NCI-H1930 (cell line): ENCODE measurements at regions not wholly inside any gene's neighbourhood (a gene's known extent, or its start where the extent isn't known, plus 50 kb on each side); places are given as distances from the start of the nearest gene placed in this dataset.
A peak's percentile ranks its signal among the peaks of the same experiment; 100 is the strongest.

ENCODE experiments used
- DNase-seq, 2 experiments: peaks; one replicate each; lab custom pipeline; 2025; lab: John Stamatoyannopoulos, UW

DNA sequence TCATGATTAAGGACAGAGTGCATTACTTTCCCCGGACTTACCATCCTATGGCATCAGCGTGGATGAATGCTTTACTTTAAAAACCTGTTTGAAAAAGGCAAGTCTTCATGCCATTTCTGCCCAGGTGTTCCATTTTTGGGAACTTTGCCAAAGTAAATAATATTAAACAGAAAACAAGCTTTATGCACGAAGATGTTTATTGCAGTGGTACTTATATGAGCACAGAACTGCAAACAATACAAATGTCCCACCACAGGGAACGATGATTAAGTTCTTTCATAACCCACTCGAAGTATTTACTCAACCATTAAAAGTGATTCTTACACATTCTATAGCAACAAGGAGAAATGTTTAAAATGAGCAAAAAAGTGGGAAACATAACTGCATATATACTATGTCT, 109.7 kb upstream of the GDF10 start:
- peak in 1 of 2 experiments; percentile 11 for DNase-seq

DNA sequence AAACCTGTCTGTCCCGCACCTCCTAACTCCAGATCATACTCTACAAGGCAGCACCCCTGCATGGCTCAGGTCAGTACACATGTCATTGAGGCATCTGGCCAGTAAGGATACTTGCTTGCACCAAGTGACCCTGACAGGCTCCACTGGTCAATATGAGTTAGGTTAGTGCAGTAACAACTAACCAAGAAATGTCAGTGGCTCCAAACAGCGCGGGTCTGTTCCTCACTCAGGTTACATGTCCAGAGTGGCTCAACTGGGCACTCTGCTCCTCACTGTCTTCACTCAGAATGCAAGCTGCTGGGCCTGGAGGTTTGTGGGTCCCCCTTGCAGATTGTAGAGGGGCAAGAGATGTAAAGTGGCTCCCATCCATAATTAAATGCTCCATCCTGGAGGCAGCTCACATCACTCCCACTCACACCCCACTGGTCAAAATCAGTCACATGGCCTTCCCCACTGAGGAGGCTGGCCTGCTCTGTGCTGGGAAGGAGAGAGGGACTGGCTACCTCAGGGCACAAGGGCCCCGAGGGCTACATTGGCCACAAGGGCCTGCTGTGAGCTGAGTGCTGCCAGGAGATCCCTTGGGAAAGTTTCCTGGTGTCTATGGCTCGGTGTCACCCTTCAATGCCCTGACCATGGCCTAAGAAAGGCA, 109.1 kb upstream of the GDF10 start:
- no peak for DNase-seq

DNA sequence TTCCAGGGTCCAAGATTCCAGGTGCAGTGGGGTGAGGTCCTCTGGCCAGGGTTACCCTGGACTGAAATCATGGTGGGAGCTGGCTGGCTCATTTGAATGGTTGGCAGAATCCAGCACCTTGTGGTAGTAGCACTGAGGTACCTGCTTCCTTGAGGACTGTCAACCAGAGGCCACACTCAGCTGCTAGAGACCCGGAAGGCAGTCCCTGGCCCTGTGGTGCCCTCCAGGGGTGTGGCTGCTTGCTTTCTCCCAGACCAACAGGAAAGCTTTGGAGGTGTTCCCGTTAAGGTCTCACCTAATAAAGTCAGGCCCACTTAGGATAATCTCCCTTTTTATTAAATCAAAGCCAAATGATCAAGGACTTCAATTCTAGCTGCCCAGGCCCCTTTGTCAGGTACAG, 107.7 kb upstream of the GDF10 start:
- DNase-seq, result no peak

GRCh38 chr10:47193666-47194065, 106.3 kb upstream of the GDF10 start:
- DNase-seq, result no peak

- no peak for DNase-seq
Observed at GRCh38 chr10:47195274-47195885, 104.6 kb upstream of the GDF10 start.

DNA sequence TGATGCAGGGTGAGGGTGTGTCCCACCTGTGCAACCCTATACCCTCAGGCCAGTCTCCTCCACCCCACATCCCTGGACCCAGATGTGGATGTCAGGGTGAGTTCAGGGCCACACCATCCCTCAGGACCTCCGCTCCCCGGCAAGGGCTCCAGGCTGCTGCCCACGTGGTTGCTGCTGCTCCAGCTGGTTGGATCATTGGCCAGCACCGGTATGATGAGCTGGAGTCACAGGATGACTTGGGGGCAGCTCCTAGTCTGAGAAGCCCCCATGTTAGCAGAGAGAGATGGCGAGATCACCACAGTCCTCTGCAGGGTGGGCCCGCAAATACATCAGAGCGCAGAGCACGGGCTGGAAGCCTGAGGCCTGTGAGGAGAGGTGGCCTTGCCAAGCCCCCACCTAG, 103.3 kb upstream of the GDF10 start:
- DNase-seq, result no peak

DNA sequence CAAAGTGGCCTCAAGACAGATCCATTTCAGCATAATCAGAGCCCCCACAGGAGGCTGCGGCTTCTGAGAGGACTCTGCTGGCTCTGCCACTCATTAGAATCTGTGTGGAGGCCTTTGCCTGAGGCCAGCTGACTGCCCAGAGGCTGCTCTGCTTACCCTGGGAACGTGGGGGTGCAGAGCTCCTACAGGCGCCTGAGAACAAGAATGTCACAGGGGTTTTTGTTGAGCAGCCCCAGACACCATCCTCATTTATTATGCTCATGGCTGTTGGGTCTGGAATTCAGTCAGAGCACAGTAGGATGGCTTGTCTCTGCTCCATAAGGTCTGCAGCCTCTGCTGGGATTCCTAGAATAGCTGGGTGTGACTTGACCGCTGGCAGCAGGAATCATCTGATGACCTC, 101.8 kb upstream of the GDF10 start:
- no peak for DNase-seq

- DNase-seq, result no peak
Observed at GRCh38 chr10:47205192-47205591, 94.8 kb upstream of the GDF10 start.

GRCh38 chr10:47206449-47207280, 93.3 kb upstream of the GDF10 start:
- DNase-seq, result no peak

GRCh38 chr10:47207281-47207615, 92.7 kb upstream of the GDF10 start:
- no peak for DNase-seq

DNA sequence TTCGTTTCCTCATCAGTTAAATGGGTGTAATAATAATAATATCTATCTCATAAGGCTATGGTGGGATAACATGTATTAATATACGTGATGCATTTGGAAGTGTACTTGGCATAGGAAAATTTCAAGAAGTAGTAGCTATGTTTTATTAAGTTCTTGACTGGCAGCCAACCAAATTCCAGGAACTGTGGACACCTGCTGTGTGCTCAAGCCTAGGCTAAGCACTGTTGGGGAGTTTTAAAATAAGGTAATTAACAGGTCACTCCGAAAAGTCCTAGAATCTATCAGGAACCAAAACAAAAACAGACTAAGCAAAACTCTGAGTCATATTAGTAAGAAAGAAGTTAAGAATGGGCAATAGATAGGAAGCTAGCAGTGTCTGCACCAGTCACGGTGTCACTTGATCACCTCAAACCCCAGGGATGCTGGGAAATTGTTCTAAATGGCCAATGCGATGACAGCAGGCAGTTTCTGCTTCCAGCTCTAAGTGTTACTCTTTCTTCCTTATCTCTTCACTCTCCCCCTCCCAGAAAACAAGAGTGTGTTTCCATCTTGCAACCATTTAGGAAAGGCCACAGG, 92.0 kb upstream of the GDF10 start:
- no peak for DNase-seq

DNA sequence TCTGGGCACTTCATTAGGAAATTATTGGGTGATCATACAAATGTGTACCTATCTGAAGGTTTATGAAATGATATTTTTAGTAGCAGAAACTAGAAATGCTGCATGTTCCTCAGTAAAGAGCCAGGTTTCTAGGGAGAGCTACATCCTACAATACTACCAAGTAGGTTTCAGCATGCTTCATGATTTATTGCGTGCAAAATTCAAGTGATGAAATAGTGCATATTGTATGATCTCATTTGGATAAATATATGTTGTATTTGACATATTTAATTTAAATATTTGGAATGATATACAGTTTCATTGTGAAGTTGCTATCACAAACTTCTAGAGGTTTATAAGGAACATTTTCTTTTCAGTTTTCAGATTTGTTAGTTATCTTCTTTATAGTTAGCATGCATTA, 90.5 kb upstream of the GDF10 start:
- no peak for DNase-seq

DNA sequence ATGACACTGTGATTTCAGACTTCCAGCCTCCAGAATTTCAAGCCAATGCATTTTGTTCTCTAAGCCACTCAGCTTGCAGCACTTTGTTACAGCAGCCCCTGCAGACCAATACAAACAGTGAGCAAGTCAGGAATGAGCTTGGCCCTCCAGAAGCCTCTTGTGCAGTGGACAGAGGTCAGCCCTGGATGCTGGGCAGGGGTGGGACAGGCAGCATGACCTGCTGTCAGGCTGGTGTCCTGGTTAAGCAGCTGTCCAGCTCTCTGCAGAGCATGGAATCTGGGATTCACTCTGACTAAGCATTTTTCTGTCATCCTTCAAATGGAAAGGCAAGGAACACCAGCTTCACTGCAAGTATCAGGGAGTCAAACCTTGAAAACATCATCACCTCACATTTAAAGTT, 85.5 kb upstream of the GDF10 start:
- no peak for DNase-seq

GRCh38 chr10:47217113-47217512, 82.9 kb upstream of the GDF10 start:
- DNase-seq, result no peak

- no peak for DNase-seq
Observed at GRCh38 chr10:47218803-47219202, 81.2 kb upstream of the GDF10 start.

- DNase-seq, result no peak
Observed at GRCh38 chr10:47222461-47222860, 77.5 kb upstream of the GDF10 start.

DNA sequence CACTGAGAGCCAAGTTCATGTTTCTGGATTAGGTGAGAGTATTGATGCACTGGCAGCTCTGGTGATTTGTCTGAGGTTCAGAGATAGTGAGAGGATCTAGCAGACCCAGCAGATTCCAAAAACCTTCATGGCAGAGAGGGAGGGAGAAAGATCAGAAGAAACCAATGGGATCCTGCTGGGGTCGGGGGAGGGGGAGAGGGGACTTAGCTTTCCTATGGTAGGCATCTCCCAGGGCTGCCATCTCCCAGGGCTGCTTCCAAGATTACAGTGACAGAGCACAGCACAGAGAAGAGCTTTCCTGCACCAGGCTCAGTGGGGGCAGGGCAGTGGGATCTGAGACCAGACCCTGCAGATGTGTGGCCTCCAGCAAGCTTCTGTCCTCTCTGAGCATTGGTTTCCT, 76.8 kb upstream of the GDF10 start:
- DNase-seq, result no peak

GRCh38 chr10:47224546-47225218, 75.3 kb upstream of the GDF10 start:
- DNase-seq, result no peak

- no peak for DNase-seq
Observed at GRCh38 chr10:47225219-47225927, 74.6 kb upstream of the GDF10 start.

DNA sequence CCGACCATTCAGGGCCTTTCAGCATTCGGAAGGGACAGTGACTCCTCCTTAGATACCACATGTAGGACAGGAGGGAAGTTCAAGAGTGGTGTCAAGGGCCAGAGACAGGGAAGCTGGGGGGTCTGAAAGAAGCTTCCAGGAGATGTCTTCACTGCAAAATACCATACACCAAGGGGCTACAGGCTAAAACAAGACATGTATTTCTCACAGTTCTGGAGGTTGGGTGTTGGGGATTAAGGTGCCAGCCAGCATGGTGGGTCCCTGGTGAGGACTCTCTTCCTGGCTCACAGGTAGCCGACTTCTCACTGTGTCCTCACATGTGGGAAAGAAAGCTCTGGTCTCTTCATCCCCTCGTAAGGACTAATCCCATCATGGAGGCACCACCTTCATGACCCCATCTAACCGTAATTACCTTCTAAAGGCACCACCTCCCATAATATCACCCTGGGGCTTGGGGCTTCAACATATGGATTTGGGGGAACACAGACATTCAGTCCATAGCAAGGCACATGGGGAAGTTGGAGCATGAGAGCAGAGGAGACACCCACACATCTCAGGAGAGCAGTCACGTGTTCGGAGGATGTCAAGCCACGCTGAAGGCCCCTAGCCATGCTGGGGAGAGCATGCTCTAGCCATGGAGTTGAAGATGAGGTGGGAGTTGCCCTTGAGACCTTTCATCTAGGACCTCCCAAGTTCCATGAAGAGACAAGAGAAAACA, 73.9 kb upstream of the GDF10 start:
- no peak for DNase-seq

- DNase-seq, result no peak
Observed at GRCh38 chr10:47230482-47230881, 69.5 kb upstream of the GDF10 start.
